Ovary (tissue), 3 donors: ENCODE measurements at regions not wholly inside any gene's neighbourhood (a gene's known extent, or its start where the extent isn't known, plus 50 kb on each side); places are given as distances from the start of the nearest gene placed in this dataset.

Experiments used
- CTCF ChIP-seq, 3 donors: fragments of 450-650 bp in 2 of 3; fragments of 200-600 bp in 1 of 3; IDR thresholded peaks; one replicate each; pipeline versions ENCODE4 v1.5.1 to v1.8.0; 2016 to 2022; ENCODE audit warnings: antibody characterized with exemption in 3 of 3, mild to moderate bottlenecking in 1 of 3
- EP300 ChIP-seq: sonication (generic); formaldehyde crosslinking; IDR thresholded peaks from one replicate; pipeline ENCODE4 v1.6.1; 2017; ENCODE audit warnings: antibody characterized with exemption
- POLR2A ChIP-seq: fragments of 450-650 bp; IDR thresholded peaks from one replicate; pipeline ENCODE4 v1.6.1; 2017; ENCODE audit warnings: antibody characterized with exemption, mild to moderate bottlenecking, moderate library complexity
- donor health status: DM: no; HTN: no; CAD: no.

GRCh38 chr6:169906688-169907418 lies 155.4 kb downstream of the ERMARD start:
- no peak for TF ChIP-seq CTCF (IDR thresholded peaks at IDR 0.05)
- no peak for TF ChIP-seq POLR2A
- TF ChIP-seq EP300, result no peak
